ENCODE measurements at regions not wholly inside any gene's neighbourhood (a gene's known extent, or its start where the extent isn't known, plus 50 kb on each side); places are given as distances from the start of the nearest gene placed in this dataset.

DNA sequence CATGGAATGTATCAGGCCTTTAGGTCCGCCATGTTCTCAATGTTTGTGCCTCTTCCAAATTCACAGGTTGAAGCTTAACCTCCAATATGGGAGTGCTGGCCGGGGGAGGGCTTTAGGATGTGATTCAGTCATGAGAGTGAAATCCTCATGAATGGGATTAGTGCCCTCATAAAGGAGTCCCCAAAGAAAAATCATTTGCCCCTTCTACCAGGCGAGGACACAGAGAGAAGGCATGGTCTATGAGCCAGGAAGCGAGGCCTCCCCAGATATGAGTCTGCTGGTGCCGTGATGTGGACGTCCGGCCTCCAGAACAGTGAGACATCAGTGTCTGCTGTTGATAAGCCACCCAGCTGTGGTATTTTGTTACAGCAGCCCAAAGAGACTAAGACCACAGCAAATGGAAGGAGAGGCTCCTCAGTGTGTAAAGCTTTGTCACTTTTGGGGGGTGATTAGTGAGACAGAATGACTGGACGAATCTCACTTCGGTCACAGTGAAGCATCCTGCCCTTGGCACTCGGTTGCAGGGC lies 231.3 kb upstream of the KLF6 start:
- WGBS (ENCODE audit: insufficient coverage, insufficient read length), result no CpG with 5 or more reads among the region's 10 CpGs
- no peak overlapping the region for H3K27ac ChIP-seq (ENCODE audit: low read length)

DNA sequence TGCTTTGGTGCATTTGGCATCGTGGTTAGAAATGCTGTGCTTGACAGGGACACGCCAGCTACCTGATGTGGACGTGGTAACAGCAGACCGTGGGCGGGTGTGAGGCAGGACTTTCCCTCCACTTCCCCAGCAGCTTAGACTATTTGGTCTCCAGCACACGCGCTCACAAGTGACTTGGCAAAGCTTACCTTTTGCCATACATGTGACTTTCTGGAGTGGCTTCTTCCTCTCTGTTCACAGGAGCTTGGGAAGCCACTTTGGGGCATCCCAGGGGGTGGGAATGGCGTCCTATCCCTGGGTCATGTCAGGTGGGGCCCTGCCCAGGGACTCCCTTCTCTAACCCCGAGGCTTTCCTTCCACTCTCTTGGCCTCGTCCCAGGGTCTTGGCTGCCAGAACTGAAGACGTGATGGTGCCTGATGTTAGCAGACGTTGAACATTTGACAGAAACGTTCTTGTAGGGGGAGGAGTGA lies 228.7 kb upstream of the KLF6 start:
- Histone ChIP-seq H3K4me1 (ENCODE audit: control insufficient read depth, insufficient read depth, low read length) (no peaks in the 10 kb centered on the region), H3K36me3 (ENCODE audit: control insufficient read depth, insufficient read depth, low read length) (no peaks in the 10 kb centered on the region), H3K27me3 (ENCODE audit: control insufficient read depth, insufficient read depth, low read length) (no peaks in the 10 kb centered on the region), H3K27ac (ENCODE audit: low read length) (no peak overlapping the region), H3K4me3 (ENCODE audit: low read length) (no peak overlapping the region), H3K9me3 (ENCODE audit: control insufficient read depth, insufficient read depth, low read length) (no peaks in the 10 kb centered on the region)
- no CpG with 5 or more reads among the region's 13 CpGs for WGBS (ENCODE audit: insufficient coverage, insufficient read length)
- DNase-seq (ENCODE audit: low read depth, low spot score), result no peak

More for the DNA sequence above, 231.3 kb upstream of the KLF6 start:
- H3K9me3 ChIP-seq (ENCODE audit: control insufficient read depth, insufficient read depth, low read length), result no peaks in the 10 kb centered on the region
- H3K36me3 ChIP-seq (ENCODE audit: control insufficient read depth, insufficient read depth, low read length), result no peaks in the 10 kb centered on the region
- no peak for DNase-seq (ENCODE audit: low read depth, low spot score)
- H3K27me3 ChIP-seq (ENCODE audit: control insufficient read depth, insufficient read depth, low read length), result no peaks in the 10 kb centered on the region
- no peak overlapping the region for H3K4me3 ChIP-seq (ENCODE audit: low read length)
- H3K4me1 ChIP-seq (ENCODE audit: control insufficient read depth, insufficient read depth, low read length), result no peaks in the 10 kb centered on the region

- H3K4me1 ChIP-seq (ENCODE audit: control insufficient read depth, insufficient read depth, low read length), result no peaks in the 10 kb centered on the region
- no peaks in the 10 kb centered on the region for H3K9me3 ChIP-seq (ENCODE audit: control insufficient read depth, insufficient read depth, low read length)
- H3K4me3 ChIP-seq (ENCODE audit: low read length), result no peak overlapping the region
- no peak overlapping the region for H3K27ac ChIP-seq (ENCODE audit: low read length)
- DNase-seq (ENCODE audit: low read depth, low spot score), result no peak
- no peaks in the 10 kb centered on the region for H3K36me3 ChIP-seq (ENCODE audit: control insufficient read depth, insufficient read depth, low read length)
- no CpG with 5 or more reads among the region's 2 CpGs for WGBS (ENCODE audit: insufficient coverage, insufficient read length)
- H3K27me3 ChIP-seq (ENCODE audit: control insufficient read depth, insufficient read depth, low read length), result no peaks in the 10 kb centered on the region
Measured at GRCh38 chr10:4012848-4013247, 227.8 kb upstream of the KLF6 start.

GRCh38 chr10:4011136-4011812 lies 226.3 kb upstream of the KLF6 start:
- DNase-seq (ENCODE audit: low read depth, low spot score), result peak; percentile 5
- no CpG with 5 or more reads among the region's 4 CpGs for WGBS (ENCODE audit: insufficient coverage, insufficient read length)
- Histone ChIP-seq H3K4me3 (ENCODE audit: low read length) (no peak overlapping the region), H3K27ac (ENCODE audit: low read length) (no peak overlapping the region), H3K4me1 (ENCODE audit: control insufficient read depth, insufficient read depth, low read length) (no peaks in the 10 kb centered on the region), H3K9me3 (ENCODE audit: control insufficient read depth, insufficient read depth, low read length) (no peaks in the 10 kb centered on the region), H3K36me3 (ENCODE audit: control insufficient read depth, insufficient read depth, low read length) (no peaks in the 10 kb centered on the region), H3K27me3 (ENCODE audit: control insufficient read depth, insufficient read depth, low read length) (no peaks in the 10 kb centered on the region)

GRCh38 chr10:4008676-4009382 lies 223.8 kb upstream of the KLF6 start:
- no CpG with 5 or more reads among the region's 7 CpGs for WGBS (ENCODE audit: insufficient coverage, insufficient read length)
- Histone ChIP-seq H3K4me3 (ENCODE audit: low read length) (no peak overlapping the region), H3K36me3 (ENCODE audit: control insufficient read depth, insufficient read depth, low read length) (no peaks in the 10 kb centered on the region), H3K4me1 (ENCODE audit: control insufficient read depth, insufficient read depth, low read length) (no peaks in the 10 kb centered on the region), H3K9me3 (ENCODE audit: control insufficient read depth, insufficient read depth, low read length) (no peaks in the 10 kb centered on the region), H3K27ac (ENCODE audit: low read length) (no peak overlapping the region), H3K27me3 (ENCODE audit: control insufficient read depth, insufficient read depth, low read length) (no peaks in the 10 kb centered on the region)
- no peak for DNase-seq (ENCODE audit: low read depth, low spot score)

DNA sequence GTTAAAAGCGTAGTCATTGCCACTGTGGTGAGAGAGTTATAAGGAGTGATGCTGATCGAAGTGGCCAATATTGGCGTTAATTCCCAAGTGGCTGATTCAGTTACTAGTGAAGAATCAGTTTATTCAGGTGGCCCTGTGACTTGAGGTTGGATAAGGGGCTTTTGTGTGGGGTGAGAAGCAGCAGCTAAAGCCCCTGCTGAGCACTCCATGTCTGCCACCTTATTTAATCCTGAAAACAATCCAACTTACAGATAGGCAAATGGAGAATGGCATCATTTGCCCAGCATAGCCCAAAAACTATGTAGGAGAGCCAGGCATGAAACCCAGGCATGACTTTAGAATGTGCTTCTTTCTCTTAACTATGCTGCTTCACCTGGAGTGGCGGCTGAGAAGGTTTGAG lies 222.8 kb upstream of the KLF6 start:
- Histone ChIP-seq H3K27me3 (ENCODE audit: control insufficient read depth, insufficient read depth, low read length) (no peaks in the 10 kb centered on the region), H3K36me3 (ENCODE audit: control insufficient read depth, insufficient read depth, low read length) (no peaks in the 10 kb centered on the region), H3K4me1 (ENCODE audit: control insufficient read depth, insufficient read depth, low read length) (no peaks in the 10 kb centered on the region), H3K27ac (ENCODE audit: low read length) (no peak overlapping the region), H3K9me3 (ENCODE audit: control insufficient read depth, insufficient read depth, low read length) (no peaks in the 10 kb centered on the region), H3K4me3 (ENCODE audit: low read length) (no peak overlapping the region)
- WGBS (ENCODE audit: insufficient coverage, insufficient read length), result no CpG with 5 or more reads among the region's 4 CpGs
- no peak for DNase-seq (ENCODE audit: low read depth, low spot score)

DNA sequence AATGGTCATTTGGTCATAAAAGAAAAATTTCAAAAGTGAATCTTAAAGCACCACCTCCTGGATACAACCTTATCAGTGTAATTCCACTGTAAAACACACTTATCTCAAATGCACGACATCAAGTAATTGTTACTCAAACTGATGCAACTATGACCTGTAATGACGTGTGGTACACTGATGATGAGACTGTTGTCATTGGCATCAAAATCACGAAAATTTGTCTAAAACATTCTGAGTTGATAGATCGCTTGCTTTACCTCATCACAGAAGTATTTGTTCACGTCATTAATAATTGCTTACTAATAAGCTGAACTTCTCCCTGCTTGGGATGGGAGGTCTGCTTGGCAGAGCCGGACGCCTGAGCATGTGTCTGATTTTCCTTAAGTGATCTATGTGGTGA lies 221.8 kb upstream of the KLF6 start:
- Histone ChIP-seq H3K9me3 (ENCODE audit: control insufficient read depth, insufficient read depth, low read length) (no peaks in the 10 kb centered on the region), H3K27me3 (ENCODE audit: control insufficient read depth, insufficient read depth, low read length) (no peaks in the 10 kb centered on the region), H3K36me3 (ENCODE audit: control insufficient read depth, insufficient read depth, low read length) (no peaks in the 10 kb centered on the region), H3K4me3 (ENCODE audit: low read length) (no peak overlapping the region), H3K4me1 (ENCODE audit: control insufficient read depth, insufficient read depth, low read length) (no peaks in the 10 kb centered on the region), H3K27ac (ENCODE audit: low read length) (no peak overlapping the region)
- DNase-seq (ENCODE audit: low read depth, low spot score), result no peak
- WGBS (ENCODE audit: insufficient coverage, insufficient read length), result no CpG with 5 or more reads among the region's 7 CpGs

DNA sequence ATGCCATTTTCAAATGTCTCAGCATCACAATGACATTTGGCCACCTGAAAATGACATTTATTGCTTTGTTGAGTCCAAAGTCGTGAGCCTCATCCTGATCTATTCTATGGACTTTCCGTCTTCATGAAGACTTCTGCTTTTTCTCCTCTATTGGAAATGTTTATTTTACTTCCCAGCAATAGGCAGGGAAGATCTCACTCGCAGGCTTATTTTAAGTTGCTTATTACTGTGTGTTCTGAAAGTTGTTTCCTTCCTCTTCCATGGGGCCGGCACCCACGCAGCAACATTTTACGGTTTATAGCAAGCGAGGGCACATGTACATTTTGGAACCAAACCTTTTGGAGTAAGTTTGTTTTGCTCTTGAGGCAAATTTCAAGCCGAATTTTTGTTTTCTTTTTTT lies 221.0 kb upstream of the KLF6 start:
- Histone ChIP-seq H3K4me3 (ENCODE audit: low read length) (no peak overlapping the region), H3K36me3 (ENCODE audit: control insufficient read depth, insufficient read depth, low read length) (no peaks in the 10 kb centered on the region), H3K4me1 (ENCODE audit: control insufficient read depth, insufficient read depth, low read length) (no peaks in the 10 kb centered on the region), H3K9me3 (ENCODE audit: control insufficient read depth, insufficient read depth, low read length) (no peaks in the 10 kb centered on the region), H3K27ac (ENCODE audit: low read length) (no peak overlapping the region), H3K27me3 (ENCODE audit: control insufficient read depth, insufficient read depth, low read length) (no peaks in the 10 kb centered on the region)
- no CpG with 5 or more reads among the region's 8 CpGs for WGBS (ENCODE audit: insufficient coverage, insufficient read length)
- no peak for DNase-seq (ENCODE audit: low read depth, low spot score)

- DNase-seq (ENCODE audit: low read depth, low spot score), result no peak
- Histone ChIP-seq H3K4me1 (ENCODE audit: control insufficient read depth, insufficient read depth, low read length) (no peaks in the 10 kb centered on the region), H3K27ac (ENCODE audit: low read length) (no peak overlapping the region), H3K4me3 (ENCODE audit: low read length) (no peak overlapping the region), H3K36me3 (ENCODE audit: control insufficient read depth, insufficient read depth, low read length) (no peaks in the 10 kb centered on the region), H3K27me3 (ENCODE audit: control insufficient read depth, insufficient read depth, low read length) (no peaks in the 10 kb centered on the region), H3K9me3 (ENCODE audit: control insufficient read depth, insufficient read depth, low read length) (no peaks in the 10 kb centered on the region)
- no CpG with 5 or more reads among the region's 8 CpGs for WGBS (ENCODE audit: insufficient coverage, insufficient read length)
Measured at GRCh38 chr10:4004990-4005389, 220.0 kb upstream of the KLF6 start.

GRCh38 chr10:4004144-4004543 lies 219.1 kb upstream of the KLF6 start:
- Histone ChIP-seq H3K27ac (ENCODE audit: low read length) (no peak overlapping the region), H3K36me3 (ENCODE audit: control insufficient read depth, insufficient read depth, low read length) (no peaks in the 10 kb centered on the region), H3K4me3 (ENCODE audit: low read length) (no peak overlapping the region), H3K9me3 (ENCODE audit: control insufficient read depth, insufficient read depth, low read length) (no peaks in the 10 kb centered on the region), H3K27me3 (ENCODE audit: control insufficient read depth, insufficient read depth, low read length) (no peaks in the 10 kb centered on the region), H3K4me1 (ENCODE audit: control insufficient read depth, insufficient read depth, low read length) (no peaks in the 10 kb centered on the region)
- WGBS (ENCODE audit: insufficient coverage, insufficient read length), result no CpG with 5 or more reads among the region's 5 CpGs
- no peak for DNase-seq (ENCODE audit: low read depth, low spot score)
